Superior temporal gyrus (tissue), 1 donor: ENCODE measurements at regions not wholly inside any gene's neighbourhood (a gene's known extent, or its start where the extent isn't known, plus 50 kb on each side); places are given as distances from the start of the nearest gene placed in this dataset.

Experiments used
- DNase-seq: peaks from one replicate; pipeline ENCODE4 v3.0.0-alpha.2; 2016; ENCODE audit errors: extremely low spot score

GRCh38 chr1:83033682-83034081 is 965.2 kb downstream of the TTLL7 start:
- DNase-seq = no peak

GRCh38 chr1:83029916-83030315 is 969.0 kb downstream of the TTLL7 start:
- no peak for DNase-seq

- DNase-seq = no peak
These were observed 969.9 kb downstream of the TTLL7 start for GRCh38 chr1:83029050-83029449.

GRCh38 chr1:83028467-83028866 is 970.5 kb downstream of the TTLL7 start:
- DNase-seq = no peak

- no peak for DNase-seq
These were observed 971.4 kb downstream of the TTLL7 start for GRCh38 chr1:83027511-83027910.

- DNase-seq = no peak
These were observed 972.2 kb downstream of the TTLL7 start for GRCh38 chr1:83026745-83027144.

- DNase-seq = no peak
These were observed 974.6 kb downstream of the TTLL7 start for GRCh38 chr1:83024251-83024767.

GRCh38 chr1:83023212-83023611 is 975.7 kb downstream of the TTLL7 start:
- no peak for DNase-seq

- no peak for DNase-seq
These were observed 976.7 kb downstream of the TTLL7 start for GRCh38 chr1:83022206-83022605.

- DNase-seq = peak; percentile 63
These were observed 981.2 kb downstream of the TTLL7 start for GRCh38 chr1:83017701-83018100.

- no peak for DNase-seq
These were observed 981.7 kb downstream of the TTLL7 start for GRCh38 chr1:83017276-83017675.

- no peak for DNase-seq
These were observed 982.5 kb downstream of the TTLL7 start for GRCh38 chr1:83016354-83016849.

- DNase-seq = no peak
These were observed 983.8 kb downstream of the TTLL7 start for GRCh38 chr1:83015163-83015562.

- no peak for DNase-seq
These were observed 986.0 kb downstream of the TTLL7 start for GRCh38 chr1:83012950-83013349.

- no peak for DNase-seq
These were observed 987.7 kb downstream of the TTLL7 start for GRCh38 chr1:83011265-83011664.

- no peak for DNase-seq
These were observed 992.7 kb downstream of the TTLL7 start for GRCh38 chr1:83006271-83006670.

- DNase-seq = no peak
These were observed 998.6 kb downstream of the TTLL7 start for GRCh38 chr1:83000286-83000685.

- no peak for DNase-seq
These were observed 1003.0 kb downstream of the TTLL7 start for GRCh38 chr1:82995951-82996350.

- DNase-seq = peak; percentile 64
These were observed 1004.2 kb downstream of the TTLL7 start for GRCh38 chr1:82994616-82995263.

GRCh38 chr1:82991569-82991968 is 1007.4 kb downstream of the TTLL7 start:
- DNase-seq = no peak

- no peak for DNase-seq
These were observed 1019.2 kb downstream of the TTLL7 start for GRCh38 chr1:82979593-82980236.

GRCh38 chr1:82978461-82979324 is 1020.2 kb downstream of the TTLL7 start:
- DNase-seq = peak; percentile 64
